ENCODE measurements at regions not wholly inside any gene's neighbourhood (a gene's known extent, or its start where the extent isn't known, plus 50 kb on each side); places are given as distances from the start of the nearest gene placed in this dataset.

GRCh38 chr7:36090976-36091873 lies 61.8 kb upstream of the EEPD1 start:
- Histone ChIP-seq H3K9me3 (ENCODE audit: low read length) (no peaks in the 10 kb centered on the region; the same call in 1 of the 2 replicates), H2AFZ (ENCODE audit: low read length) (no peak overlapping the region), H3K4me1 (ENCODE audit: low read length) (no peaks in the 10 kb centered on the region), H3K9ac (ENCODE audit: low read length) (no peak overlapping the region), H3K4me3 (ENCODE audit: low read length) (no peak overlapping the region), H3K27ac (ENCODE audit: low read length) (no peak overlapping the region), H3K36me3 (ENCODE audit: insufficient read depth, low read length) (no peaks in the 10 kb centered on the region), H3K4me2 (ENCODE audit: low read depth, low read length, poor library complexity, severe bottlenecking) (no peak overlapping the region), H4K20me1 (ENCODE audit: insufficient read depth, low read depth, low read length) (no peaks in the 10 kb centered on the region), H3K9me2 (replicated peaks; ENCODE audit: insufficient read depth, low read length) (no peaks in the 10 kb centered on the region), H3K27me3 (ENCODE audit: low read length) (no peaks in the 10 kb centered on the region), H3K79me2 (ENCODE audit: low read length) (no peaks in the 10 kb centered on the region)
- DNase-seq = no peak

GRCh38 chr7:36091874-36092176 lies 61.2 kb upstream of the EEPD1 start:
- Histone ChIP-seq H3K9ac (ENCODE audit: low read length) (no peak overlapping the region), H3K36me3 (ENCODE audit: insufficient read depth, low read length) (no peaks in the 10 kb centered on the region), H3K4me2 (ENCODE audit: low read depth, low read length, poor library complexity, severe bottlenecking) (no peak overlapping the region), H3K9me3 (ENCODE audit: low read length) (no peaks in the 10 kb centered on the region; the same call in 1 of the 2 replicates), H3K27ac (ENCODE audit: low read length) (no peak overlapping the region), H3K27me3 (ENCODE audit: low read length) (no peaks in the 10 kb centered on the region), H2AFZ (ENCODE audit: low read length) (no peak overlapping the region), H4K20me1 (ENCODE audit: insufficient read depth, low read depth, low read length) (no peaks in the 10 kb centered on the region), H3K4me3 (ENCODE audit: low read length) (no peak overlapping the region), H3K4me1 (ENCODE audit: low read length) (no peaks in the 10 kb centered on the region), H3K9me2 (replicated peaks; ENCODE audit: insufficient read depth, low read length) (no peaks in the 10 kb centered on the region), H3K79me2 (ENCODE audit: low read length) (no peaks in the 10 kb centered on the region)
- DNase-seq = no peak

GRCh38 chr7:36092221-36092771 lies 60.8 kb upstream of the EEPD1 start:
- Histone ChIP-seq H3K79me2 (ENCODE audit: low read length) (no peaks in the 10 kb centered on the region), H3K9ac (ENCODE audit: low read length) (no peak overlapping the region), H3K27me3 (ENCODE audit: low read length) (no peaks in the 10 kb centered on the region), H4K20me1 (ENCODE audit: insufficient read depth, low read depth, low read length) (no peaks in the 10 kb centered on the region), H3K27ac (ENCODE audit: low read length) (no peak overlapping the region), H3K36me3 (ENCODE audit: insufficient read depth, low read length) (no peaks in the 10 kb centered on the region), H3K4me2 (ENCODE audit: low read depth, low read length, poor library complexity, severe bottlenecking) (no peak overlapping the region), H3K9me3 (ENCODE audit: low read length) (no peaks in the 10 kb centered on the region; the same call in 1 of the 2 replicates), H3K4me1 (ENCODE audit: low read length) (no peaks in the 10 kb centered on the region), H2AFZ (ENCODE audit: low read length) (no peak overlapping the region), H3K4me3 (ENCODE audit: low read length) (no peak overlapping the region), H3K9me2 (replicated peaks; ENCODE audit: insufficient read depth, low read length) (no peaks in the 10 kb centered on the region)
- no peak for DNase-seq

GRCh38 chr7:36096460-36097095 lies 56.5 kb upstream of the EEPD1 start:
- Histone ChIP-seq H3K4me2 (ENCODE audit: low read depth, low read length, poor library complexity, severe bottlenecking) (no peak overlapping the region), H3K9ac (ENCODE audit: low read length) (no peak overlapping the region), H4K20me1 (ENCODE audit: insufficient read depth, low read depth, low read length) (no peaks in the 10 kb centered on the region), H3K27me3 (ENCODE audit: low read length) (no peaks in the 10 kb centered on the region), H3K9me2 (replicated peaks; ENCODE audit: insufficient read depth, low read length) (no peaks in the 10 kb centered on the region), H3K36me3 (ENCODE audit: insufficient read depth, low read length) (no peaks in the 10 kb centered on the region), H3K4me3 (ENCODE audit: low read length) (no peak overlapping the region), H3K27ac (ENCODE audit: low read length) (no peak overlapping the region), H2AFZ (ENCODE audit: low read length) (no peak overlapping the region), H3K9me3 (ENCODE audit: low read length) (no peaks in the 10 kb centered on the region), H3K79me2 (ENCODE audit: low read length) (no peaks in the 10 kb centered on the region), H3K4me1 (ENCODE audit: low read length) (no peaks in the 10 kb centered on the region)
- no peak for DNase-seq

GRCh38 chr7:36098096-36098495 lies 55.0 kb upstream of the EEPD1 start:
- Histone ChIP-seq H4K20me1 (ENCODE audit: insufficient read depth, low read depth, low read length) (no peaks in the 10 kb centered on the region), H3K27me3 (ENCODE audit: low read length) (no peaks in the 10 kb centered on the region), H3K36me3 (ENCODE audit: insufficient read depth, low read length) (no peaks in the 10 kb centered on the region), H3K4me1 (ENCODE audit: low read length) (no peaks in the 10 kb centered on the region), H3K9me2 (replicated peaks; ENCODE audit: insufficient read depth, low read length) (no peaks in the 10 kb centered on the region), H3K4me3 (ENCODE audit: low read length) (no peak overlapping the region), H3K9me3 (ENCODE audit: low read length) (no peaks in the 10 kb centered on the region), H3K27ac (ENCODE audit: low read length) (no peak overlapping the region), H3K79me2 (ENCODE audit: low read length) (no peaks in the 10 kb centered on the region), H3K4me2 (ENCODE audit: low read depth, low read length, poor library complexity, severe bottlenecking) (no peak overlapping the region), H2AFZ (ENCODE audit: low read length) (no peak overlapping the region), H3K9ac (ENCODE audit: low read length) (no peak overlapping the region)
- no peak for DNase-seq

- H3K4me3 ChIP-seq (ENCODE audit: low read length) = no peak overlapping the region
- no peaks in the 10 kb centered on the region for H3K9me3 ChIP-seq (ENCODE audit: low read length)
- no peak overlapping the region for H2AFZ ChIP-seq (ENCODE audit: low read length)
- H3K27ac ChIP-seq (ENCODE audit: low read length) = no peak overlapping the region
- H4K20me1 ChIP-seq (ENCODE audit: insufficient read depth, low read depth, low read length) = no peaks in the 10 kb centered on the region
- no peaks in the 10 kb centered on the region for H3K4me1 ChIP-seq (ENCODE audit: low read length)
- H3K79me2 ChIP-seq (ENCODE audit: low read length) = no peaks in the 10 kb centered on the region
- no peaks in the 10 kb centered on the region for H3K9me2 ChIP-seq (replicated peaks; ENCODE audit: insufficient read depth, low read length)
- no peaks in the 10 kb centered on the region for H3K27me3 ChIP-seq (ENCODE audit: low read length)
- no peak for DNase-seq
- H3K9ac ChIP-seq (ENCODE audit: low read length) = no peak overlapping the region
- H3K4me2 ChIP-seq (ENCODE audit: low read depth, low read length, poor library complexity, severe bottlenecking) = no peak overlapping the region
- no peaks in the 10 kb centered on the region for H3K36me3 ChIP-seq (ENCODE audit: insufficient read depth, low read length)
These were observed 52.8 kb upstream of the EEPD1 start for GRCh38 chr7:36100226-36100625.

GRCh38 chr7:36100634-36101033 lies 52.4 kb upstream of the EEPD1 start:
- DNase-seq = no peak
- Histone ChIP-seq H3K9ac (ENCODE audit: low read length) (no peak overlapping the region), H4K20me1 (ENCODE audit: insufficient read depth, low read depth, low read length) (no peaks in the 10 kb centered on the region), H3K9me2 (replicated peaks; ENCODE audit: insufficient read depth, low read length) (no peaks in the 10 kb centered on the region), H3K36me3 (ENCODE audit: insufficient read depth, low read length) (no peaks in the 10 kb centered on the region), H3K4me2 (ENCODE audit: low read depth, low read length, poor library complexity, severe bottlenecking) (no peak overlapping the region), H2AFZ (ENCODE audit: low read length) (no peak overlapping the region), H3K4me3 (ENCODE audit: low read length) (no peak overlapping the region), H3K4me1 (ENCODE audit: low read length) (no peaks in the 10 kb centered on the region), H3K27ac (ENCODE audit: low read length) (no peak overlapping the region), H3K27me3 (ENCODE audit: low read length) (no peaks in the 10 kb centered on the region), H3K79me2 (ENCODE audit: low read length) (no peaks in the 10 kb centered on the region), H3K9me3 (ENCODE audit: low read length) (no peaks in the 10 kb centered on the region)

All from Karpas-422 (cell line).